GM12878 (cell line): ENCODE measurements at regions not wholly inside any gene's neighbourhood (a gene's known extent, or its start where the extent isn't known, plus 50 kb on each side); places are given as distances from the start of the nearest gene placed in this dataset.

Experiments
- ATAC-seq: fragments of 200-7000 bp; cut with Tn5 transposase; 3 replicates; pipeline ENCODE4 v1.9.1; 2020; ENCODE audit warnings: mild to moderate bottlenecking, moderate library complexity
- BruUV-seq: library from RNA; stranded (reverse); fragments of 400-500 nt; replicated peaks from 2 replicates; lab custom pipeline; 2021; lab: Mats Ljungman, UMichigan
- CTCF ChIA-PET: fragments of 300-600 bp; sonication (Branson Sonifier 250); formaldehyde crosslinking; extraction: SDS; loops from one replicate; lab custom pipeline; 2021; ENCODE audit warnings: inconsistent platforms; lab: Yijun Ruan, JAX
- POLR2A ChIA-PET: fragments of 350-600 bp; formaldehyde crosslinking; extraction: SDS; loops from one replicate; lab custom pipeline; 2021; ENCODE audit warnings: inconsistent platforms; lab: Charles Lee
- RAD21 ChIA-PET: fragments of 300-600 bp; sonication (Branson Sonifier 250); formaldehyde crosslinking; loops from one replicate; lab custom pipeline; 2023; ENCODE audit warnings: antibody characterized with exemption; ENCODE audit not compliant: unreplicated experiment; lab: Charles Lee
- SMC1A ChIA-PET: fragments of 300-600 bp; sonication (Branson Sonifier 250); formaldehyde crosslinking; loops from one replicate; lab custom pipeline; 2023; ENCODE audit not compliant: unreplicated experiment, uncharacterized antibody; lab: Charles Lee
- DNase-seq: peaks from one replicate; pipeline ENCODE4 v3.0.0-alpha.2; 2011; ENCODE audit warnings: low read depth, low spot score
- FAIRE-seq: peaks from 3 replicates; lab custom pipeline; 2011; peaks lifted over from hg19 to GRCh38; lab: Jason Lieb, UNC
- H2AFZ ChIP-seq: 2 replicates; pipeline ENCODE4 v1.6.0; 2011; ENCODE audit warnings: low read depth, low read length, control low read depth; ENCODE audit not compliant: control insufficient read depth
- H3K27ac ChIP-seq: 2 replicates; pipeline ENCODE4 v1.5.1; 2011; ENCODE audit warnings: control low read depth; ENCODE audit not compliant: control insufficient read depth, insufficient read depth
- H3K27me3 ChIP-seq, 2 experiments: replicated peaks in 1 of 2; 2 replicates each; pipeline versions ENCODE4 v1.6.0 to v1.6.1; 2011; ENCODE audit warnings: low read length in 1 of 2; ENCODE audit not compliant: control insufficient read depth in 2 of 2, insufficient read depth in 2 of 2
- H3K36me3 ChIP-seq, 2 experiments: 2 replicates each; pipeline ENCODE4 v1.5.1; 2011; ENCODE audit warnings: low read length in 1 of 2; ENCODE audit not compliant: control insufficient read depth in 2 of 2, insufficient read depth in 2 of 2
- H3K4me1 ChIP-seq: 2 replicates; pipeline ENCODE4 v1.6.1; 2011; ENCODE audit warnings: mild to moderate bottlenecking, low read length, moderate library complexity, mixed read lengths; ENCODE audit not compliant: control insufficient read depth, insufficient read depth
- H3K4me2 ChIP-seq: 2 replicates; pipeline ENCODE4 v1.6.0; 2011; ENCODE audit warnings: control low read depth; ENCODE audit not compliant: control insufficient read depth, insufficient read depth
- H3K4me3 ChIP-seq: fragments of 200-600 bp; sonication (generic); 2 replicates; pipeline ENCODE4 v1.5.1; 2016
- H3K79me2 ChIP-seq: 2 replicates; pipeline ENCODE4 v1.6.0; 2011; ENCODE audit warnings: low read length; ENCODE audit not compliant: control insufficient read depth, insufficient read depth
- H3K9ac ChIP-seq: 2 replicates; pipeline ENCODE4 v1.8.0; 2011; ENCODE audit warnings: low read length, control low read depth, mixed read lengths; ENCODE audit not compliant: control insufficient read depth, insufficient read depth
- H3K9me3 ChIP-seq: replicated peaks from 3 replicates; pipeline ENCODE4 v1.5.1; 2011; ENCODE audit warnings: mild to moderate bottlenecking, low read length; ENCODE audit not compliant: control insufficient read depth, insufficient read depth
- H4K20me1 ChIP-seq: 2 replicates; pipeline ENCODE4 v1.6.0; 2011; ENCODE audit not compliant: control insufficient read depth, insufficient read depth
- BMI1 ChIP-seq: fragments of 450-650 bp; IDR thresholded peaks from 2 replicates; pipeline ENCODE4 v1.6.1; 2016; ENCODE audit warnings: mild to moderate bottlenecking, moderate library complexity, borderline replicate concordance
- FOXM1 ChIP-seq: IDR thresholded peaks from 2 replicates; pipeline ENCODE4 v1.6.1; 2012; ENCODE audit warnings: low read depth, mild to moderate bottlenecking, inconsistent platforms, low read length, moderate library complexity
- HCFC1 ChIP-seq: fragments of 150-350 bp; IDR thresholded peaks from 2 replicates; pipeline ENCODE4 v1.6.1; 2014; ENCODE audit warnings: low read length
- NR2F1 ChIP-seq: fragments of 450-650 bp; conservative IDR thresholded peaks from 2 replicates; pipeline ENCODE4 v1.6.1; 2017; ENCODE audit warnings: mild to moderate bottlenecking
- POU2F2 ChIP-seq: IDR thresholded peaks from 3 replicates; pipeline ENCODE4 v1.6.1; 2011; ENCODE audit warnings: low read depth, mild to moderate bottlenecking, low read length, borderline replicate concordance
- SMARCA5 ChIP-seq: fragments of 450-650 bp; IDR thresholded peaks from 2 replicates; pipeline ENCODE4 v1.6.1; 2017; ENCODE audit warnings: mild to moderate bottlenecking
- SREBF2 ChIP-seq: IDR thresholded peaks from 2 replicates; pipeline ENCODE4 v1.6.1; 2012; ENCODE audit warnings: mild to moderate bottlenecking, low read length
- WRNIP1 ChIP-seq: IDR thresholded peaks from 2 replicates; pipeline ENCODE4 v1.6.1; 2011; ENCODE audit warnings: low read depth, low read length, improper control_type of control experiment, borderline replicate concordance
- ZNF274 ChIP-seq: IDR thresholded peaks from one replicate; pipeline ENCODE4 v1.8.0; 2011; ENCODE audit not compliant: insufficient read length, insufficient read depth
- WGBS: methylation state at CpG from one replicate; pipeline ENCODE4 v1.1.6; 2016; ENCODE audit warnings: low lambda C conversion rate; ENCODE audit not compliant: insufficient replicate concordance, insufficient coverage; ENCODE audit errors: missing lambda C conversion rate; 5-methylcytosine and 5-hydroxymethylcytosine counted together
- in situ Hi-C: fragments of 300-500 bp; cut with MboI; formaldehyde crosslinking; loops from 9 replicates; pipeline ENCODE4 v1.14.3; 2018; ENCODE audit warnings: mixed read lengths
- intact Hi-C: fragments of 100-400 bp; cut with micrococcal nuclease; formaldehyde crosslinking; loops from one replicate; pipeline ENCODE4 v1.14.2; 2022; ENCODE audit not compliant: unreplicated experiment
- TF ChIP-seq, protein P1 (sequence below): IDR thresholded peaks from 2 replicates; pipeline ENCODE4 v1.6.1; 2011; ENCODE audit warnings: borderline replicate concordance, low read depth, mild to moderate bottlenecking, moderate library complexity, low read length; ENCODE audit not compliant: insufficient read depth, poor library complexity, severe bottlenecking
- TF ChIP-seq, protein P2 (sequence below): IDR thresholded peaks from 2 replicates; pipeline ENCODE4 v1.6.1; 2011; ENCODE audit warnings: mild to moderate bottlenecking, low read depth, low read length, moderate library complexity; ENCODE audit not compliant: insufficient replicate concordance

DNA sequence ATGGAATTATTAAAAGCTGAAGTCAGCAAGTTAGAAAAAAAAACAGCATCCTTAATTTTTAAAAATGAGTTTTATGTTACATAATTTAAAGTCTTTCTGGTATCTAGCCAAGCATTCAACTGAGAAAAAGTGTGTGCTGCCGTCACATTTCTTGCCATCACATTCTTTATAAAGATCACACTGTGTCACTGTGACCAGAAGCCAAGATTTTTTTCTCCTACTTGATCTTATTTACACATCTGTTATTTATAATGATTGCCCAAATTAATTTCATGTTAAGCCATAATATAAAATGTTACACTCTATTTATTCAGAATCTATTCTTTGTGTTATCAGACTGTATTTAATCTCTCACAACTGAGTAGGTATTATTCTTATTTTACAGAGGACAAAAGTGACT, 1603.7 kb downstream of the PLA2G4A start:
- H3K27ac ChIP-seq = no peak overlapping the region
- H3K9ac ChIP-seq = no peak overlapping the region
- no peaks in the 10 kb centered on the region for H3K27me3 ChIP-seq
- H3K4me1 ChIP-seq = no peaks in the 10 kb centered on the region
- ChIA-PET CTCF (no interaction called here), POLR2A (no interaction called here), RAD21 (no interaction called here), SMC1A (interaction anchor here (1.3 kb wide), 1 partner anchor 504 kb away, joined by 4 read pairs; no protein-coding TSS in a partner anchor)
- intact Hi-C loops = no loop called here
- no peaks in the 10 kb centered on the region for H4K20me1 ChIP-seq
- no TSS peak for BruUV-seq
- TF ChIP-seq ZNF274 (no peak), SREBF2 (no peak), NR2F1 (no peak), POU2F2 (no peak), WRNIP1 (no peak), HCFC1 (no peak), SMARCA5 (no peak), FOXM1 (no peak), BMI1 (no peak)
- TF ChIP-seq, protein P1, sequence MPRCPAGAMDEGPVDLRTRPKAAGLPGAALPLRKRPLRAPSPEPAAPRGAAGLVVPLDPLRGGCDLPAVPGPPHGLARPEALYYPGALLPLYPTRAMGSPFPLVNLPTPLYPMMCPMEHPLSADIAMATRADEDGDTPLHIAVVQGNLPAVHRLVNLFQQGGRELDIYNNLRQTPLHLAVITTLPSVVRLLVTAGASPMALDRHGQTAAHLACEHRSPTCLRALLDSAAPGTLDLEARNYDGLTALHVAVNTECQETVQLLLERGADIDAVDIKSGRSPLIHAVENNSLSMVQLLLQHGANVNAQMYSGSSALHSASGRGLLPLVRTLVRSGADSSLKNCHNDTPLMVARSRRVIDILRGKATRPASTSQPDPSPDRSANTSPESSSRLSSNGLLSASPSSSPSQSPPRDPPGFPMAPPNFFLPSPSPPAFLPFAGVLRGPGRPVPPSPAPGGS = no peak
- TF ChIP-seq, protein P2, sequence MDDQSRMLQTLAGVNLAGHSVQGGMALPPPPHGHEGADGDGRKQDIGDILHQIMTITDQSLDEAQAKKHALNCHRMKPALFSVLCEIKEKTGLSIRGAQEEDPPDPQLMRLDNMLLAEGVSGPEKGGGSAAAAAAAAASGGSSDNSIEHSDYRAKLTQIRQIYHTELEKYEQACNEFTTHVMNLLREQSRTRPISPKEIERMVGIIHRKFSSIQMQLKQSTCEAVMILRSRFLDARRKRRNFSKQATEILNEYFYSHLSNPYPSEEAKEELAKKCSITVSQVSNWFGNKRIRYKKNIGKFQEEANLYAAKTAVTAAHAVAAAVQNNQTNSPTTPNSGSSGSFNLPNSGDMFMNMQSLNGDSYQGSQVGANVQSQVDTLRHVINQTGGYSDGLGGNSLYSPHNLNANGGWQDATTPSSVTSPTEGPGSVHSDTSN = no peak
- H3K4me3 ChIP-seq = no peak overlapping the region
- no peak for DNase-seq
- no peak for FAIRE-seq
- ATAC-seq = no peak
- in situ Hi-C loops = no loop called here
- no peaks in the 10 kb centered on the region for H3K9me3 ChIP-seq
- H3K79me2 ChIP-seq = no peaks in the 10 kb centered on the region
- no peaks in the 10 kb centered on the region for H3K36me3 ChIP-seq
- H2AFZ ChIP-seq = no peak overlapping the region
- WGBS = 27% methylated on average over 1 of the region's 1 CpG
- no peak overlapping the region for H3K4me2 ChIP-seq
